HG02852 (cell line): ENCODE measurements at regions not wholly inside any gene's neighbourhood (a gene's known extent, or its start where the extent isn't known, plus 50 kb on each side); places are given as distances from the start of the nearest gene placed in this dataset.

Experiments used
- ATAC-seq: cut with Tn5 transposase; IDR thresholded peaks from one replicate; pipeline ENCODE4 v1.9.1; 2021; ENCODE audit warnings: mild to moderate bottlenecking, moderate library complexity; ENCODE audit not compliant: unreplicated experiment

DNA sequence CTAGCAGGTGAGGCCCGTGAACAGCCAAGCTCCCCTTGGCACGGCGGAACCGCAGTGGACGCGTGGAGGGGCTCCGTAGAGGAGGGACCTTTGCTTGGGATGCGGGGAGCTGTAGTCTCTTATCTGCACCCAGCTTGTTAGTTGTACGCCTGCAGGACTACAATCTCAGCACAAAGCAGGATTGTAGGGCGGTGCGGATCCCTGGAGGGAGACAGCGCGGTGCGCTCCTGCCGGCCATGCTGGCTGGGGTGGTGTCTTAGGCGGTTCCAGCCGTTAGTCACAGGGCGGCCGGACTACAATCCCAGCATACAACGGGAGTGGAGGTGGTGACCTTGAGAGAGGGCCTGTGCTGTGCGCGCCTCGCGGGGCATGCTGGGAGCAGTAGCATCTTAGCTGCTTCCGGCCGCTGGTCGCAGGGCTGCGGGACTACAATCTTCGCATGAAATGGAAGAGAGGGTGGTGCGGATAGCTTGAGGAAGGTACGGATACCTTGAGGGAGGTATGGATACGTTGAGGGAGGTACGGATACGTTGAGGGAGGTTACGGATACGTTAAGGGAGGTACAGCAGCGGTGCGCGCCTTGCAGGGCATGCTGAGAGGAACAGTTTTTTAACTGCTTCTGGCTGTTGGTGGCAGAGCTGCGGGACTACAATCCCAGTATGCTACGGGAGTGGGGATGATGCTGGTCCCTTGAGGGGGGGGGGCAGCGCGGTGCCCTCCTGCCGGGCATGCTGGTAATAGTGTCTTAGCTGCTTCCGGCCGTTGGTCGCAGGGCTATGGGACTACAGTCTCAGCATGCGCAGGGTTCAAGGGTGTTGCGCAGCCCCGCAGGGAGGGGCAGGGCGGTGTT lies 1419.1 kb downstream of the UQCRFS1 start:
- peak; percentile 93 for ATAC-seq

DNA sequence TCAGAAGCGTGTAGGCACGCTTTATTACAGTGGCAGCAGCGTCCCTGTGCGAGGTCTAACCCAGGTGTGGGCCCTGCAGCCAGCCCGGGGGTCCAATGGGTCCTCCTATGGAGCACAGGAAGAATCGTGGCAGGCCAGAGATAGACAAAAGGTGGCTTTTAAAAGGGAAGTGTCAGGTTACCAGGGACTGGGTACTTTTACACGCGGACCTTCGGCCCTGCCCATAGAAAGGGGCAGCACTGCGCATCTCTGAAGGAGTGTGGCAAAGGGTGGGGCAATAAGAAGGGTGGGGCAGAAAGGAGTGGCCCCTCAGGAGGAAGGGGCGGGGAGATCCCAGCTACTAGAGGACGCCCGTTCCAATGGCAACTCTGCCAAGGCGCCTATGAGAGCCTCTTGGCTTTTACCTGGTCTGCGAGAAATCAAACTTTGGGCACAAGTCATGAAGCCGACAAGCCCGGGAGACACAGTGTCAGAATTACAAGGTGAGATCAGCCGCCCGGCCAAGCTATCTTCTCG lies 1419.8 kb downstream of the UQCRFS1 start:
- ATAC-seq: peak; percentile 62

DNA sequence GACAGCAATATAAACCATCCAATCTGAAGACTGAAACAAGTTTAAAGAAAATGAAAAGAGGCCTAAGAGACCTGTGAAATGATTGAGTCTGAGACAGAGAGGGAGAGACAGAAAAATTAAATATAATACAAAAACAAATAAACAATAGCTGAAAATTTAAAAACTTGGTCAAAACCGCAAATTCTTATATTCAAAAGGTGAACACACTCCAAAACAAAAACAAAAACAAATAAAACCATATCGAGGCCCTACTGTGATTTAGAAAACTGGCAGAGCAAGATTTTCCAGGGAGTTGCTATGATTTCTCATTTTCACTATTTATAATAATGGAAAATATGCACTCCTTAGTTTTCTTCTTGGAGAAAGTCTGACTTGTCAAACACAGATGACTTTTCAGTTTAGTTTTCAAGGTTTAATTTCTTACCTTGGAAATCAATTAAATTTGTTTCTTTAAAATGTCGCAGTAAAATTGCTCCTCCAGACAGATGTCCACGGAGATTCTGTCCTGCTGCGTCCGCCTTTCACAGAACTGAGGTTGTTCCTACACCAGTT lies 1420.3 kb downstream of the UQCRFS1 start:
- ATAC-seq: no peak

DNA sequence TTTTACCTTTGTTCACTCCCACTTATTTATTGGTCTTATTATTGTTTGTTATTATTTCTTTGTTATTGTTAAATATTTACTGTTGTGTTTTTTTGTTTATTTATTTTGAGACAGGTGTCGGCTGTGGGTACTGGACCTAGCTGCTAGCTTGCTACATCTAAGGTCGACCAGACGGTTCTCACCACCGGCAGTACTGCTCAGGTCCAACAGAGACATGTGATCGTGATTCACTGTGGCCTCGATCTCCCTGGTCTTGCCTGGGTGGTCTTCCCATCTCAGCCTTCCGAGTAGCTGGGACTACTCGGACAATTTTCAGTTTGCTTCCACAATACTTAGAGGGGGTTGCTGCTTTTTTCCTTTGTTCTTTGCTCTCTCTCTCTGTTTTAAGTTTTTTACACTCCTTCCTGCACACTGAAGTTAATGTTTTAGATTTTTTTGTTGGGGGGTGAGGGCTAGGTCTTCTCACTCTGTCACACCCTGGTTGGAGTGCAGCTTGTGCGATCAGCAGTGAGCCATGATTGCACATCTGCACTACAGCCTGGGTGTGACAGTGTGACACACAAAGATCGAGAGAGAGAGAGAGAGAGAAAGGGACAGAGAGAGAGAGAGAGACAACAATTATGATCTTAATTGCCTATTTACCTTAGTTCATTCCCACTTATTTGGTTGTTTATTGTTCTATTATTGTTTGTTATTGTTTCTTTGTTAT lies 1432.4 kb downstream of the UQCRFS1 start:
- ATAC-seq: no peak

DNA sequence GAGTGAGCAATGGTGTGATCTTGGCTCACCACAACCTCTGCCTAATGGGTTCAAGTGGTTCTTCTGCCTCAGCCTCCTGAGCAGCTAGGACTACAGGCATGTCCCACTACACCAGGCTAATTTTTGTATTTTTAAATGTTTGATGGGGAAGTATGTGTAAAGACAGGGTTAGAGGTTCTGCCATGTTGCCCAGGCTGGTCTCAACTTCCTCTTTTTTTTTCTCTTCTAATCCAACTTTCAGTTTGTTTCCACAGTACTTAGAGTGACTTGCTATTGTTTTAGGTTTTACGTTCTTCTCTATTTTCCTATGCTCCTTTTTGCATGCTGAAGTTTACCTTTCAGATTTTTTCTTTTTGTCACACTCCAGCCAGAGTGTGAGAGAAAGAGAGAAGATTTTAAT lies 1433.0 kb downstream of the UQCRFS1 start:
- no peak for ATAC-seq

DNA sequence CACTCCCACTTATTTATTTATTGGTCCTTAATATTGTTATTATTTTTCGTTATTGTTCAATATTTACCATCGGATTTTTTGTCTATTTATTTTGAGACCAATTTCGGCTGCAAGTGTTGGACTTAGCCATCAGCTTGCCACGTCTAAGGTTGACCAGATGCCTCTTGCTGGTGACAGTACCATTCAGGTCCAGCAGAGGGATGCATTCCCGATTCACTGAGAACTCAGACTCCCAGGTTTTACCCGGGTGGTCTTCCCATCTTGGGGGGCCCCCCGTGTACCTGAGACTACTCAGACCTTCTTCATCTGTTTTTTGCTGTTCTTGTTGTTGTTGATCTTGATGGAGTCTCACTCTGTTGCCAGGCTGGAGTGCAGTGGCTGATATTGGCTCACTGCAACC lies 1435.2 kb downstream of the UQCRFS1 start:
- ATAC-seq: no peak

DNA sequence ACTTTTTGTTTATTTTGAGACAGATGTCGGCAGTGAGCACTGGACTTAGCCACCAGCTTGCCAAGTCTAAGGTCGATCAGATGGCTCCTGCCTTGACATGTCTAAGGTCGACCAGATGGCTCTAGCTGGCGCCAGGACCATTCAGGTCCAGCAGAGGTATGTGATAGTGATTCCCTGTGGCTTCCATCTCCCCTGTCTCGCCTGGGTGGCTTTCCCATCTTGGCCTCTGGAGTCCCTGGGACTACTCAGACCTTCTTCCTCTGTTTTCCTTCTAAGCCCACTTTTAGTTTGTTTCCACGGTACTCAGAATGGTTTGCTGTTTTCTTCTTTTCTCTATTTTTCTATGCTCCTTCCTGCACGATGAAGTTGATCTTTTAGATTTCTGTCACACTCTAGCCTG lies 1435.7 kb downstream of the UQCRFS1 start:
- no peak for ATAC-seq

DNA sequence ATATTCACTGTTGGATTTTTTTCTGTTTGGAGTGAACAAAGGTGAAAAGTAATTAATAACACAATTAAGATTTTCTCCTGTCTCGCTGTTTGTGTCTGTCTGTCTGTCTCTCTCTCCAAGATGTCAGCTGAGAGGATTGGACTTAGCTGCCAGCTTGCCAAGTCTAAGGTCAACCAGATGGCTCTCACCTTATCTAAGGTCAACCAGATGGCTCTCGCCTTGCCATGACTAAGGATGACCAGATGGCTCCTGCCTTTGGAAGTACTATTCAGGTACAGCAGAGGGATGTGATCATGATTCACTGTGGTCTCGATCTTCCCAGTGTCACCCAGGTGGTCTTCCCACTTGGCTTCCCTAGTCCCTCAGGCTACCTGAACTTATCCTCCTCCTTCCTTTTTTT lies 1436.4 kb downstream of the UQCRFS1 start:
- no peak for ATAC-seq

DNA sequence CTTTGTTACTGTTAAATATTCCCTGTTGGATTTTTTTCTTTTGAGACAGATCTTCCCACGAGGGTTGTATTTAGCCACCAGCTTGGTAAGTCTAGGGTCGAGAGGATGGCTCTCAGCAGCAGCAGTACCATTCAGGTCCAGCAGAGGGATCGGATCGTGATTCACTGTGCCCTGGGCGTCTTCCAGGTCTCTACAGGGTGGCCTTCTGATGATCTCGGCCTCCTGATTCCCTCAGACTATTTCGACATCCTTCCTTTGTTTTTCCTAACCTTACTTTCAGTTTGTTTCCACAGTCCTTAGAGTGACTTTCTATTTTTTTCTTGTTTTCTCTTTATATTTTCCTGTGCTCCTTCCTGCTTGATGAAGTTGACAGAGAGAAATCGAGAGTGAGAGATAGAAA lies 1436.9 kb downstream of the UQCRFS1 start:
- ATAC-seq: no peak

DNA sequence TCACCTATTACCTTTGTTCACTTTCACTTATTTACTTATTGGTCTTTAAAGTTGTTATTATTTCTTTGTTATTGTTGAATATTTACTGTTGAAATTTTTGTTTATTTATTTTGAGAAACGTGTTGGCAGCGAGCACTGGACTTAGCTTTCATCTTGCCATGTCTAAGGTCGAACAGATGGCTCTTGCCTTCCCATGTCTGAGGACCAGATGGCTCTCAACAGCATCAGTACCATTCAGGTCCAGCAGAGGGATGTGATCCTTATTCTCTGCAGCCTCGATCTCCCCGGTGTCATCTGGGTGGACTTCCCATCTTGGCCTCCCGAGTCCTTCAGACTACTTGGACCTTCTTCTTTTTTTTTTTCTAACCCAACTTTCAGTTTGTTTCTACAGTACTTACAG lies 1437.6 kb downstream of the UQCRFS1 start:
- ATAC-seq: no peak

DNA sequence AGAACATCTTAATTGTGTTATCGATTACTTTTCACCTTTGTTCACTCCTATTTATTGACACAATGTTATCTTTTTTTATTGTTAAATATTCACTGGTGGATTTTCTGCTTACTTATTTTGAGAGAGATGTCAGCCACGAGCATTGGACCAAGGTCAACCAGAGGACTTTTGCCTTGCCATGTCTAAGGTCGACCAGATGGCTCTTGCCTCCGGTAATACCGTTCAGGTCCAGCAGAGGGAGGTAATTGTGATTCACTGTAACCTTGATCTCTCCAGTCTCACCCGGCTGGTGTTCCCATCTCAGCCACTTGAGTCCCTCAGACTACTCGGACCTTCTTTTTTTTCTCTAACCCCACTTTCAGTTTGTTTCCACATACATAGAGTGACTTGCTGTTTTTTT lies 1438.1 kb downstream of the UQCRFS1 start:
- ATAC-seq: no peak

DNA sequence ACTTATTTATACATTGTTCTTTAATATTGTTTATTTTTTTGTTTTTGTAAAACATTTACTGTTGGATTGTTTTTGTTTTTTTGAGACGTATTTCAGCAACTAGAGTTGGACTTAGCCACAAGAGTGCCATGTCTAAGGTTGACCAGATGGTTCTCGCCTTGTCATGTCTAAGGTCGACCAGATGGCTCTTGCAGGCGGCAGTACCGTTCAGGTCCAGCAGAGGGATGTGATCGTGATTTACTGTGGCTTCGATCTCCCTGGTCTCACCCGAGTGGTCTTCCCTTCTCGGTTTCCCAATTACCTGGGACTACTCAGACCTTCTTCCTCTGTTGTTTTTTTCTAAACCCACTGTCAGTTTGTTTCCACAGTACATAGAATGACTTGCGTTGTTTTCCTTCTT lies 1438.6 kb downstream of the UQCRFS1 start:
- no peak for ATAC-seq

DNA sequence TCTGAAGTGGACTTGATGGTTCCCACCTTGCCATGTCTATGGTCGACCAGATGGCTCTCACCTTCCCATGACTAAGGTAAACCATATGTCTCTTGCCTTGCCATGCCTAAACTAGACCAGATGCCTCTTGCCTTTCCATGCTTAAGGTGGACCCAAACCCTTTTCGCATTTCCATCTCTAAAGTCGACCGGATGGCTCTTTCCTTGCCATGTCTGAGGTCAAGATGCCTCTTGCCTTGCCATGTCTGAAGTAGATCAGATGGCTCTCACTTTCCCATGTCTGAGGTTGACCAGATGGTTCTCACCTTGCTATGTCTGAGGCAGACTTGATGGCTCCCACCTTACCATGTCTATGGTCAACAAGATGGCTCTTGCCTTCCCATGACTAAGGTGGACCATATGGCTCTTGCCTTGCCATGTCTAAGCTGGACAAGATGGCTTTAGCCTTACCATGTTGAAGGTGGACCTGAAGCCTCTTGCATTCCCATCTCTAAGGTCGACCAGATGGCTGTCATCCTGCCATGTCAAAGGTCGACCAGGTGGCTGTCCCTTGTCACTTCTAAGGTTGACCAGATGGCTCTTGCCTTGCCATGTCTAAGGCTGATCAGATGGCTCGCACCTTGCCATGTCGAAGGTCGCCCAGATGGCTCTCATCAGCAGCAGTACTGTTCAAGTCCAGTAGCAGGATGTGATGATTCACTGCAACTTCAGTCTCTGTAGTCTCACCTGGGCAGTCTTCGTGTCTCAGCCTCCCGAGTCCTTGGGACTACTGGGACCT lies 1439.4 kb downstream of the UQCRFS1 start:
- no peak for ATAC-seq

DNA sequence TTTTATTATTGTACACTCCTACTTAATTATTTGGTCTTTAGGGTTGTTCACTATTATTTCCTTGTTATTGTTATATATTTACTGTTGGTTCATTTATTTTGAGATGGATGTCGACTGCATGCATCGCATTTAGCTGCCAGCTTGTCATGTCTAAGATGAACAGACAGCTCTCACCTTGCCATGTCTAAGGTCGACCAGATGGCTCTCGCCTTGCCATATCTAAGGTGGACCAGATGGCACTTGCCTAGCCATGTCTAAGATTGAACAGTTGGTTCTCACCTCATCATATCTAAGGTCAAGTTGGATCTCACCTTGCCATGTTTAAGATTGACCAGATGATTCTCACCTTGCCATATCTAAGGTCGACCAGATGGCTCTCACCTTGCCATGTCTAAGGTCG lies 1440.9 kb downstream of the UQCRFS1 start:
- no peak for ATAC-seq

DNA sequence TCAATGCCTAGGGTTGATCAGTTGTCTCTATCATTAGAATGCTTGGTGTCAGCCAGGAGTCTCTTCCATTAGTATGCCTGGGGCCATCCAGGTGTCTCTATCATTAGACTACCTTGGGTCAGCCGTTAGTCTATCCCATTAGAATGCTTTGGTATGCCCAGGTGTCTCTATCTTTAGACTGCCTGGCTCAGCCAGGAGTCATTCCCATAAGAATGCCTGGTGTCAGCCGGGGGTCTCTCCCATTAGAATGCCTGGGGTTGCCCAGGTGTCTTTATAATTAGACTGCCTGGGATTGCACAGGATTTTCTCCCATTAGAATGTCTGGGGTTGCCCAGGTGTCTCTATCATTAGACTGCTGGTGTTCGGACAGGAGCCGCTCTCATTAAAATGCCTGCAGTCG lies 1442.9 kb downstream of the UQCRFS1 start:
- ATAC-seq: no peak

DNA sequence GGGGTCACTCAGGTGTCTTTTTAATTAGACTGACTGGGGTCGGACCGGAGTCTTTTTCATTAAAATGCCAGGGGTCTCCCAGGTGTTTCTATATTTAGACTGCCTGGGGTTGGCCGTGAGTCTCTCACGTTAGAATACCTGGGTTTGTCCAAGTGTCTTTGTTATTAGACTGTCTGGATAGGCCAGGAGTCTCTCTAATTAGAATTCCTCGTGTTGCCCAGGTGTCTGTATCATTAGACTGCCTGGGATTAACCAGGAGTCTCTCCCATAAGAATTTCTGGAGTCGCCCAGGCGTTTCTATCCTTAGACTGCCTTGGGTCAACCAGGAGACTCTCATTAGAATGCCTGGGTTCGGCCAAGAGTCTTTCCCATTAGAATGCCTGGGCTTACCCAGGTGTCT lies 1445.7 kb downstream of the UQCRFS1 start:
- ATAC-seq: no peak

DNA sequence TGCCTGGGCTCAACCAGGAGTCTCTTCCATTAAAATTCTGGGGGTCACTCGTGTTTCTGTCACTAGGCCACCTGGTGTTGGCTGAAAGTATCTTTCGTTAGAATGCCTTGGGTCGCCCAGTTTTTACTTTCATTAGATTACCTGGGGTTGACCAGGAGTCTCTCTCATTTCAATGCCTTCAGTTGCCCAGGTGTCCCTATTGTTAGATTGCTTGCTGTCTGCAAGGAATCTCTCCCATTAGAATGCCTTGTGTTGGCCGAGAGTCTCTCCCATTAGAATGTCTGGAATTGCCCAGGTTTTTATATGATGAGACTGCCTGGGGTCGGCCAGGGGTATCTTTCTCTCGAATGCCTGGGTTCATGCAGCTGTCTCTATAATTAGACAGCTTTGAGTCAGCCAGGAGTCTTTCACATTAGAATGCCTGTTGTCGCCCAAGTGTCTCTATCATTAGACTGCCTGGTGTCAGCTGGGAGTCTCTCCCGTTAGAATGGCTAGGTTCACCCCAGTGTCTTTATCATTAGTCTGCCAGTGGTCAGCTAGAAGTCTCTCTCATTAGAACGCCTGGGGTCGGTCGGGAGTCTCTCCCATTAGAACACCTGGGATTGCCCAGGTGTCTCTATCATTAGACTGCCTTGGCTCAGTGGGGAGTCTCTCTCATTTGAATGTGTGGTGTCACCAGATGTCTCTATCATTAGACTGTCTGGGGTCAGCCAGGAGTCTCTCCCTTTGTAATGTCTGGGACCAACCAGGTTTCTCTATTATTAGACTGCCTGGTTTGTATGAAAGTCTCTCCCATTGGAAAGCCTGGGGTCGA lies 1446.8 kb downstream of the UQCRFS1 start:
- ATAC-seq: no peak

DNA sequence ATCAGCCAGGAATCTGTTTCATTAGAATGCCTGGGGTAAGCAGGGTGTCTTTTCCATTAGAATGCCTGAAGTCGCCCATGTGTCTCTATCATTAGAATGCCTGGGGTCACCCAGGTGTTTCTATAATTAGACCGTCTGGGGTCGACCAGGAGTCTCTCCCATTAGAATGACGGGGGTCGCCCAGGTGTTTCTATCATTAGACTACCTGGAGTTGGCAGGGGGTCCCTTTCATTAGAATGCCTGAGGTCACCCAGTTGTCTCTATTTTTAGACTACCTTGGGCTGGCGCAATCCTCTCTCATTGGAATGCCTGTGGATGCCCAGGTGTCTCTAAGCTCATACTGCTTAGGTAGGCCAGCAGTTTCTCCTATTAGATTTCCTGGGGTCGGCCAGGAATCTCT lies 1447.6 kb downstream of the UQCRFS1 start:
- ATAC-seq: no peak

DNA sequence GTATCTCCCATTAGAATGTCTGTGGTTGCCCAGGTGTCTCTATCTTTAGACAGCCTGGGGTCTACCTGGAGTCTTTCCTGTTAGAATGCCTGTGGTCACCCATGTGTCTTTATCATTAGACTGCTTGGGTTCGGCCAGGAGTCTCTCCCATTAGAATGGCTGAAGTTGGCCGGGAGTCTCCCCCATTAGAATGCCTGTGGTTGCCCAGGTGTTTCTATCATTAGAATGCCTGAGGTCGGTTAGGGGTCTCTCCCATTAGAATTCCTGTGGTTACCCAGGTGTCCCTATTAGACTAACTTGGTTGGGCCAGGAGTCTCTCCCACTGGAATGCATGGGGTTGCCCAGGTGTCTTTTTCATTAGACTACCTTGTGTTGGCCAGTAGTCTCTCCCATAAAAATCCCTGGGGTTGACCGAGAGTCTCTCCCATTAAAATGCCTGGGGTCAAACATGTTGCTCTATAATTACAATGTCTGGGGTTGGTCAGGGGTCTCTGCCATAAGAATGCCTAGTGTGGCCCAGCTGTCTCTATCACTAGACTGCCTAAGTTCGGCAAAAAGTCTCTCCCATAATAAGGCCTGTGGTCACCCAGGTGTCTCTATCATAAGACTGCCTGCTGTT lies 1448.7 kb downstream of the UQCRFS1 start:
- no peak for ATAC-seq

DNA sequence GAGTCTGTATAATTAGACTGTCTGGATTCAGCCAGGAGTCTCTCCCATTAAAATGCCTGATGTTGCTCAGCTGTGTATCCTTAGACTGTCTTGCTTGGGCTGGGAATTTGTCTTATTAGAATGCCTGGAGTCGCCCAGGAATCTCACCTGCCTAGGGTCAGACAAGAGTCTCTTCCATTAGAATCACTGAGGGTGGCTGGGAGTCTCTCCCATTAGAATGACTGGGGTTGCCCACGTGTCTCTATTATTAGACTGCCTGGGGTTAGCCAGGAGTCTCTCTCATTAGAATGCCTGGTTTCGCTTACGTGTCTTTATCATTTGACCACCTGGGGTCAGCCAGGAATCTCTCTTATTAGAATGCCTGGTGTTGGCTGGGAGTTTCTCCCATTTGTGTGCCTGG lies 1450.0 kb downstream of the UQCRFS1 start:
- ATAC-seq: no peak
